Small intestine (tissue), 7 donors: ENCODE measurements at regions not wholly inside any gene's neighbourhood (a gene's known extent, or its start where the extent isn't known, plus 50 kb on each side); places are given as distances from the start of the nearest gene placed in this dataset.

Experiments
- DNase-seq, 2 donors: peaks; one replicate each; pipeline versions ENCODE4 v3.0.0 to v3.0.0-alpha.2; 2013
- FAIRE-seq: peaks from 2 replicates; lab custom pipeline; 2012; peaks lifted over from hg19 to GRCh38; lab: Jason Lieb, UNC
- H3K27ac ChIP-seq, 3 donors: one replicate each; pipeline ENCODE4 v1.5.1; 2013; ENCODE audit warnings: low read length in 2 of 3, mild to moderate bottlenecking in 2 of 3, control low read depth in 1 of 3, inconsistent platforms in 1 of 3, low read depth in 1 of 3, moderate library complexity in 1 of 3
- H3K27me3 ChIP-seq, 3 donors: one replicate each; pipeline ENCODE4 v1.6.1; 2013; ENCODE audit warnings: low read length in 3 of 3, inconsistent platforms in 1 of 3; ENCODE audit not compliant: control insufficient read depth in 3 of 3, insufficient read depth in 3 of 3
- H3K36me3 ChIP-seq, 3 donors: one replicate each; pipeline ENCODE4 v1.6.1; 2013; ENCODE audit warnings: low read length in 3 of 3, inconsistent platforms in 1 of 3, low read depth in 1 of 3, mild to moderate bottlenecking in 1 of 3, moderate library complexity in 1 of 3; ENCODE audit not compliant: control insufficient read depth in 3 of 3, insufficient read depth in 2 of 3
- H3K4me1 ChIP-seq, 3 donors: one replicate each; pipeline ENCODE4 v1.6.1; 2013; ENCODE audit warnings: low read length in 2 of 3, inconsistent platforms in 1 of 3, low read depth in 1 of 3, mild to moderate bottlenecking in 1 of 3, moderate library complexity in 1 of 3; ENCODE audit not compliant: control insufficient read depth in 3 of 3, insufficient read depth in 2 of 3
- H3K4me3 ChIP-seq, 3 donors: one replicate each; pipeline ENCODE4 v1.5.1; 2013; ENCODE audit warnings: low read length in 3 of 3, control low read depth in 1 of 3, inconsistent platforms in 1 of 3, low read depth in 1 of 3, mild to moderate bottlenecking in 1 of 3, moderate library complexity in 1 of 3
- H3K9me3 ChIP-seq, 2 donors: one replicate each; pipeline ENCODE4 v1.6.1; 2013; ENCODE audit warnings: low read depth in 1 of 2, low read length in 1 of 2; ENCODE audit not compliant: control insufficient read depth in 2 of 2, insufficient read depth in 1 of 2
- WGBS, 3 donors: extraction: QIAGEN DNeasy Blood & Tissue Kit; methylation state at CpG; one replicate each; pipeline ENCODE4 v1.1.7; 2013; 5-methylcytosine and 5-hydroxymethylcytosine counted together
- donor health status: healthy with polysubstance abuse.
- donor health status: control.
- donor health status: control.
- donor health status: Bipolar disorder and iron deficiency.
- donor health status: healthy.

DNA sequence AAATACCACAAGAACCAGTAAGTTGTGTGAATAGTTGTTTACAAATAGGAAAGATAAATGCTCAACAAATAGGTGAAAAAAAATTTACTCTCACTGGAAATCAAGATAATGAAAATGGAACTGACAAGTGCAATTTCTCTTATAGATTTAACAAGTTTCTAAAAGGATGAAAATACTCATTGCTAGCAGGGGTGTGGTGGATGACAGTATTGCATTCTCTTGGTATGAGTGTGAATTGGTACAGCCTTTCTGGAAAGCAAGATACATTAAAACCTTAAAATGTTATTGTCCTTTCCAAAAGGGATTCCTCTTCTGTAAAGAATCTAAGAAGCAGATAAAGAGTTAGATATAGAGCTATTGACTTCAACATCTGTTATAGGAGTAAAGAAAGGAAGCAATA is 240.0 kb upstream of the RPS6KA3 start:
- no peak overlapping the region for H3K27ac ChIP-seq
- FAIRE-seq: no peak
- no peaks in the 10 kb centered on the region for H3K36me3 ChIP-seq
- no peak overlapping the region for H3K4me3 ChIP-seq
- DNase-seq: no peak
- H3K9me3 ChIP-seq: no peaks in the 10 kb centered on the region
- no peaks in the 10 kb centered on the region for H3K4me1 ChIP-seq
- H3K27me3 ChIP-seq: no peaks in the 10 kb centered on the region

DNA sequence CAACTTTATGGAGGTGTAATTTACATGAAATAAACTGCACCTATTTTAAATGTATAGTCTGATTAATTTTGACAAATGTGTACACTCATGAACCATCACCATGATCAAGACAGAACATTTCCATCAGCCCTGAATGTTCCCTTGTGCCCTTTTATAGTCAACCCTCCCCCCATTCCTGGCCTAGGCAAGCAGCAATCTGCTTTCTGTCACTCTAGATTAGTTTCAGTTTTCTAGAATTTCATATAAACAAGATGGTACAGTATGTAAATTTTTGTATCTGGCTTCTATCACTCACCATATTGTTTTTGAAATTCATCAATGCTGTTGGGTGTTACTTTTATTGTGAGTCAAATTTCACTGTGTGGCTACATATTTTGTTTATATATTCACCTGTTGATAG is 234.2 kb upstream of the RPS6KA3 start:
- Histone ChIP-seq H3K27ac (no peak overlapping the region), H3K9me3 (no peaks in the 10 kb centered on the region), H3K36me3 (no peaks in the 10 kb centered on the region), H3K4me1 (peaks cover 0 to 12% (median 0%) of the 10 kb centered on the region in 3 donors), H3K27me3 (no peaks in the 10 kb centered on the region), H3K4me3 (no peak overlapping the region)
- FAIRE-seq: no peak
- DNase-seq: no peak

DNA sequence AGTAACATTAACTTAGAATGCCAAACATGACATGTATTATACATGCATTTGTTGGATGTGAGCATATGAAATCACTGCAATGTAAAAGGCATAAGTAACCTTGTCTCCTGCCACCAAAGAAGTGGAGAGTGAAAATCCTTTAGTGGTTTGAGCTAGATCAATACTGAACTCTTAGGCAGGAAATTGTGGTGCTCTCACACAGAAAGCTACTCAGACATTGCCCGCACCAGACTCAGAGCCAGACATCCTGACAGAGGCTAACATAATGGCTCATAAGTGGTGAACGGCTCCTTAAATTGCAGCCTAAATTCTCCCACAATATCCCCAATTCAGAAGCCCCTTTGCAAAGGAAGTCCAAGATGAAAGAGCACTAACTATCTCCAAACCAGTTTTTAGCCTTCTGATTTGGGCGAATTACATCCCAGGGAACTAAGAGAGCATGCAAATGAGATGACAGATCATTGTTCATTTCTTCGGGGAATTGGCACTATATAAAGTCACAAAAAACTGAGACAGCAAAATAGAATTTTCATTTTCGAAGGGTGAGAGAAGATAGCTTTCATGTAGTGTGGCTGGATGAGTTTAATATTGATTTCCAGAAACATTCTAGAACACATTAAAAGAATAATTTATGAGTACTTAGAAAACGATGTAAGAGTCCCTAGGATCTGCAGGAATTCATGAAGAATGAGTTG is 233.6 kb upstream of the RPS6KA3 start:
- DNase-seq: no peak
- no peak for FAIRE-seq
- peak overlapping the region in 1 of 3 donors; percentile 62 for H3K27ac ChIP-seq

DNA sequence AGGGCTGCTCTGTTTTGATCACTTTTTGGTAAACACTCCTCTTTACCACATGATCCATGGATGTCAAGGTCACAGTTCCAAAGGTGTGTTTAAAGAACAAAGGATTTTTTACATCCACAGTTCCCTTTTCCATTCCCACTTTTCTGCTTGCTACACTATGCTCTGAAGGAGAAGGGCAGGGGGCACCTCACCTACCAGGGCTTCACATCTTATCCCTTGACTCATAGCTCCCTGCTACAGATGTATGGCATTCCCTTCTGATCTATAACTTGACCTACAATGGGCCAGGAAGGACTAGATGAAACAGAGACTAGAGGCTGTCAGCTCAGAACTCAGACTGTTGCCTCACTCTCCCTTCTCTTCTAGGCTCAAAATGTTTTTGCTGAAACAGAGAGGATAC is 233.1 kb upstream of the RPS6KA3 start:
- Histone ChIP-seq H3K4me1 (peaks cover 0 to 12% (median 0%) of the 10 kb centered on the region in 3 donors), H3K36me3 (no peaks in the 10 kb centered on the region), H3K9me3 (no peaks in the 10 kb centered on the region), H3K27me3 (no peaks in the 10 kb centered on the region), H3K27ac (peak overlapping the region in 1 of 3 donors; percentile 62), H3K4me3 (no peak overlapping the region)
- FAIRE-seq: no peak
- DNase-seq: peak in 1 of 2 donors; percentile 24

More for the DNA sequence above, 233.6 kb upstream of the RPS6KA3 start:
- peaks cover 0 to 12% (median 0%) of the 10 kb centered on the region in 3 donors for H3K4me1 ChIP-seq
- no peaks in the 10 kb centered on the region for H3K36me3 ChIP-seq
- no peaks in the 10 kb centered on the region for H3K27me3 ChIP-seq
- no peaks in the 10 kb centered on the region for H3K9me3 ChIP-seq
- H3K4me3 ChIP-seq: no peak overlapping the region
- WGBS, 3 donors: 51 to 69% (median 52%) methylated on average over 6 of the region's 6 CpGs

DNA sequence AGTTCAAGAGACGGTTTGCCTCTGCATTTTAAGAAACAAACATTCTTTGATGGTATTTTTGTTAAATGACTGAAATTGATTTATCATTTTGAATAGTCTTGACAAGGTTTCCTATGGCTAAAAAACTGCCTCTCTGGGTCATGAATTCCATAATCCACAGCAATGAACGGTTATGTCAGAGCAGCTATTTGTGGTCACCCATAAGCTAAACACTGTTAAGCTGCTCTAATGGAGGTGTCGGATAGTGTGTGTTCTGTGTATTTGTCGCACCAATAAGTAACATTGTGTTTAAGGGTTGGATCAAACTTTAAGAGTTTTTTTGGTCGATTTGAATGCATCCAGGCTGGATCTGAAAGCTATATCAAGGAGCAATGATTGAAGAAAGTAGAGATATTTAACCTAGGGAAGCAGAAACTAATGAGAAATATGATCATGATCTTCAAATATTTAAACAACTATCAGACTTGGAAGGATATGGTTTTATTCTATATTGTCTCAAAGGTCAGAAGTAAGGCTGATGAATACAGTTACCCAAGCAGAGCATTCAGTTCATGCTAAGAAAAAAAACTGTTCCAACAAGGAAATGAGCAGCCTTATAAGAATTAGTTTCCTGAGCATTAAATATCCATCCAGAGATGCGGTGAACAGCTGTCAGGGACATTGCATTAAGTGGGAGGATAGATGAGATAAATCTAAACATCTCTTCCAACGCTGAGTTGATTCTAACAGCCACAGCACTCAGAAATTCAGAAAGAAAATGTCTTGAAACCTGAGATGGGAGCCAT is 232.3 kb upstream of the RPS6KA3 start:
- H3K9me3 ChIP-seq: no peaks in the 10 kb centered on the region
- H3K4me3 ChIP-seq: no peak overlapping the region
- 41 to 50% (median 48%) methylated on average over 7 of the region's 7 CpGs for WGBS, 3 donors
- H3K4me1 ChIP-seq: peaks cover 0 to 12% (median 0%) of the 10 kb centered on the region in 3 donors
- H3K27me3 ChIP-seq: no peaks in the 10 kb centered on the region
- peak overlapping the region in 1 of 3 donors; percentile 62 for H3K27ac ChIP-seq
- H3K36me3 ChIP-seq: no peaks in the 10 kb centered on the region
- no peak for FAIRE-seq
- DNase-seq: peak; percentile 15 to 38

DNA sequence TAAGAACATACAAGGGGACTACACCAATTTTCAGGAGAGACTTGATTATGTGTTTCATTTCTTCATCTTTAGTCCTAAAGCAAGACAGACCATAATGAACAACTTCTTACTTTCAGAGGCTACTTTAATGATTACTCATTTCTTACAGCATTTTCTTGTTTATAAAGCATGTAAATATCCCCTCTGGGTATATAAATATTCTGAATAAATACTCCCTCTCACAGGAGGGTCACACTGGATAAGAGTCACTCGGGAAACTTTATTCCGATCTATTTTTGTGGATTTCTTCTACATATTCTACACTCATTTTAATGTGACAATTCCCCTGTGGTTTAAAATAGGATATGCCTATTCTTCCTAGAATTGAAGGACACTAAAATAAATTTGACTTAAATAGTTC is 228.9 kb upstream of the RPS6KA3 start:
- Histone ChIP-seq H3K27me3 (no peaks in the 10 kb centered on the region), H3K36me3 (no peaks in the 10 kb centered on the region), H3K27ac (no peak overlapping the region), H3K4me3 (no peak overlapping the region), H3K9me3 (no peaks in the 10 kb centered on the region), H3K4me1 (peaks cover 0 to 12% (median 0%) of the 10 kb centered on the region in 3 donors)
- WGBS, 3 donors: 63 to 95% (median 90%) methylated on average over 2 of the region's 2 CpGs
- FAIRE-seq (no peak), DNase-seq (no peak)

DNA sequence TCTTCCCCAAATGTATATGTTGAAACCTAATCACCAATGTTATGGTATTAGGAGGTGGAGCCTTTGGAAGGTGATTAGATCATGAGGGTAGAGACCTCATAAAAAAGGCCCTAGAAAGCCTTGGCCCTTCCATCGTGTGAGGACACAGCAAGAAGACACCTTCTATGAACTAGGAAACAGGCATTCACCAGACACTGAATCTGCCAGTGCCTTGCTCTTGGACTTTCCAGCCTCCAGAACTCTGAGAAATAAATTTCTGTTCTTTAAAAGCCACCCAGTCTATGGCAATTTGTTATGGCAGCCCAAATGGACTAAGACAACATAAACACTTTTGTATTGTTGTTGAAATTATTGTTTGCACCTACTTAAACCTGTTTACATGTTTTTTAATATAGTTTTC is 221.8 kb upstream of the RPS6KA3 start:
- H3K27me3 ChIP-seq: no peaks in the 10 kb centered on the region
- no peak for DNase-seq
- H3K27ac ChIP-seq: no peak overlapping the region
- WGBS, 3 donors: 70 to 92% (median 83%) methylated on average over 1 of the region's 1 CpG
- H3K36me3 ChIP-seq: no peaks in the 10 kb centered on the region
- H3K4me1 ChIP-seq: no peaks in the 10 kb centered on the region
- H3K9me3 ChIP-seq: no peaks in the 10 kb centered on the region
- H3K4me3 ChIP-seq: no peak overlapping the region
- FAIRE-seq: no peak

DNA sequence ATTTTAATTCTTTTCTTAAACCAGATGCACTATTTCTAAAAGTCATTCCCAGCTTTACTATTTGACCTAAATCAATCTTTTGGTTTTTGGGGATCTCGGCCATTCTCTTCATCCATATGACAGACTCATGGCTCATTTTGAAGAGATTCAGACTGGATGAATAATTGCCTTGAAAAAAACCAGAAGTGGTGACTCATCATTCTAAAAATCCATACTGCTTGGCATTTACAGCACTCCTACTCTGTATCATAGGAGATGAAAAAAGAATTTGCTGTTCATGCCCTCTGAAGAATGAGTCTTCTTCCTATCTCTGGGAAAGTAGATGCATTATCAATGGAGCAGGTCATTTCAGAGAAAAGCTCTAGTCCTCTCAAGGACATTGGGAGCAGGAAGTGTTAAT is 220.5 kb upstream of the RPS6KA3 start:
- Histone ChIP-seq H3K27ac (no peak overlapping the region), H3K4me1 (no peaks in the 10 kb centered on the region), H3K36me3 (no peaks in the 10 kb centered on the region), H3K9me3 (no peaks in the 10 kb centered on the region), H3K27me3 (no peaks in the 10 kb centered on the region), H3K4me3 (no peak overlapping the region)
- FAIRE-seq: no peak
- 60 to 84% (median 77%) methylated on average over 1 of the region's 1 CpG for WGBS, 3 donors
- DNase-seq: no peak
